Activated gamma-delta T cell treated with anti-CD3 and anti-CD28 coated beads, Interleukin-2, amount 50 U/mL, for 16 hours (primary cell): ENCODE measurements at regions not wholly inside any gene's neighbourhood (a gene's known extent, or its start where the extent isn't known, plus 50 kb on each side); places are given as distances from the start of the nearest gene placed in this dataset.
"Not testable (repeated sequence)": the region's sequence is repeated elsewhere in the genome, so short reads cannot be mapped to it uniquely, and the experiment has no call there.

Experiments used
- DNase-seq: peaks from one replicate; pipeline ENCODE4 v3.0.0-alpha.2; 2020; ENCODE audit warnings: low read depth

DNA sequence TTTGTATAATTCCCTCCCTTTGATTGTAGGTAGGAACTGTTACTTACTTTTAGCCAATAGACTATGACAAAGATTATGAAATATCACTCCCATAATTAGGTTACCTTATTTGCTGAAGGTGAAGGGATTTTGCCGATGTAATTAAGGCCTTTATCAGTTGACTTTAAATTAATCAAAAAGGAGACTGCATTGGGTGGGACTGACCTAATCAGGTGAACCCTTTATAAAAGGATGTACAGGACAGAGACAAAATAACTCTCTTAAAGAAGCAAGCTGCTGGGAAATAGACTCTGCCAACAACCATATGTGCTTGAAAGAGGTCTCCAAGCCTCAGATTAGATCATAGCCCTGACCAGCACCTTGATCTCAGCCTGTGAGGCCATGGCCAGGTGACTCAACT is 167.6 kb downstream of the SOX3 start:
- no peak for DNase-seq

- DNase-seq = no peak
Measured at GRCh38 chrX:140318296-140318695, 186.6 kb downstream of the SOX3 start.

- DNase-seq = no peak
Measured at GRCh38 chrX:140317462-140317861, 187.4 kb downstream of the SOX3 start.

DNA sequence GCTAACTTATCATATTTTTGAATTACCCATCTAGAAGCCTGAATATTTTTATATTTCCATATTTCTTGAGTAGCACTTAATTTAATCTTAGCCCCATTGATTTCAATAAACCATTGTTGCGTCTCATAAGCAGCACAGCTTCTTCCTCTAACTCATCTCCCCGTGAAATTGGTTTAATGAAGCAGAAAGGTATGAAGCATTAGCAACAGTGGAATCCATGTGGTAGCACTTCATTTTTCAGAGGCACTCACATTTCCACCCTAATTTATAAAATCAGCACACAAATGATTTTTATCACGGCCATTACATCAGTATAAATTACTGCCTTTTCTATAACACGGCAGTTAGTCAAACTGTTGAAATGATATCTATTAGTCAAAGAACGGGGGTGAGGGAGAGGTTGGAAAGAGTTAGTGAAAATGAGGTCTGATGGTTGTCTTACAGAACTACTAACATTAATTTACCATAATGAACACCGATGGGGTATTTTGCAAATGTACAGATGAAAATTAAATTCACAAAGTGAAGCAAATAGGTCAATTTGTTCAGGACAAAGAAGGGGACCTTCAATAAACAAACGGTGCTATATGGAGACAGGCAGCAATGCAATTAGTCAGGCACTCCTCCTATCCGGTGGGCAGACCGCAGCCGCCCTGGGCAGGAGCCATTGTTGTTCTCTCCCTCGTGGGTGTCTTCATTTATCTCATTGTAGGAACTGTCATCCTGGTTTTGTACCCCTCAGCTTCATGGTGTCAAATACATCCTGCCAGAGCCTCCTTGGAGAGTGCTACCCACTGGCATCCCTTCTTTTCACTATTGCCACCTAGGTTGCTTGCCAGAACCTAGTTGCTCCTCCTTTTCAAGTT is 205.7 kb downstream of the SOX3 start:
- DNase-seq = no peak

DNA sequence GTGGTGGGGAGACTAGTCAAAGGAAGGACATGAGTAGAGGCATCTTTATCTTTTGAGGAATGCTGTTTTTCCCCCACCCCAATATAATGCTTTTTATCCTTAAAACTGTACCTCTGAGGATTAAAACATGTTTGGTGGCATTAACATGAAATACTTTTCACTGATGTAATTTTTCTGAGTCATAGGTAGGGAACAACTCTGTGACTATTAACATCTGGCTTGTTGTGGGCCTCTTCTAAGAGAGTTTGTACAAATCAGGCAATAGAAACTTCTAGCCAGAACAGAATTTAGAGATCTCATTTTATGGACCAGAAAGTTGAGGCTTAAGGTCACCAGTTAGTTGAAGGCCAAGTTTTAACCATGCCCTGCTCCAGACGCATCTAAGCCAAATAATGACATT is 207.6 kb downstream of the SOX3 start:
- no peak for DNase-seq

GRCh38 chrX:140292961-140293360 is 211.9 kb downstream of the SOX3 start:
- DNase-seq = no peak

DNA sequence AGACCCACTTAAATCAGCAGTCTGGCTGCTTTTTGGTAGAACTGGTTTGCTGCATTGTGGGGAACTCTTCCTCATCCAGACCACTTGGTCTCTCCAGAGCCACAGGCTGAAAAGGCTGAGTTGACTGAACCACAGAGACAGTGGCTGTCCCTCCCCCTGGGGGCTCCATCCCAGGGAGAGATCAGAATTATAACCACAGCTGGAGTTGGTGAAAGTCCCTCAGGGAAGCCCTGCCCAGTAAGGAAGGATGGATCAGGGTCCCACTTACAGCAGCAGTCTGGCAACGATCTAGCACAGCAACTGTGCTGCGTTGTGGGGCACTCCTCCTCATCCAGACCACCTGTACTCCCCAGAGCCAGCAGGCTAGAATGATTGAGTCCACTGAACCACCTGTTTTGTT is 212.7 kb downstream of the SOX3 start:
- DNase-seq = no peak

DNA sequence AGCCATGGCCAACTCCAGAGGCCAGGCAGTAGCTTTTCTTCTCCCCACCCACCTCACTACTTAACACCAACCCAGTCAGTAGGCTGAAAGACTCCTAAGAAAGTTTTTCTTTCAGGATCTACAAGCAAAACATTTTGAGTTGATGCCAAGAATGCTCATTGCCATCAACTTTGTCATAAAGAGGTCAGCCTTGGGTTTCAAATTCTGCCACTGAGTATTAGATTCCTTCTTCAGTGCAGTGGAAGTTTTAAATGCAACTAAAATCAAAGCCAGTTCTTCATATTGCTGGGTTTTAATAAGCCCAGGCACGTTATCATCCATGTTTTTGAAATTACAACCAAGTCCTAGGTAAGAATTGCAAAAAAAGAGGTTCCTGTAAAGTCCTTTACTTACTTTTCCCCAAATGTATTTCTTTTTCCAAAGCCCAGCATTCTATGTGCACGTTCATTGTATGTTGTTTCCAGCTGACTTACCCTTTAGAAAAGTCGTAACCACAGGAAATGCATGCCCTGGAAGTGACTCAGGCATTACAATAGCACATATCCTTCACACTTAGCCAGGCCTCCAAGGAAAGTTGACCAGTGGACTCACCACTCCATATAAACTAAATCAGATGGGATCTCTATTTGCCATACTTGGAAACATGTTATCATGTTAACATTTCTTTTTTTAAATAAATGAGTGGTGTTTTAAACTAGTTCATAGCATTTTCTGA is 229.9 kb downstream of the SOX3 start:
- no peak for DNase-seq

DNA sequence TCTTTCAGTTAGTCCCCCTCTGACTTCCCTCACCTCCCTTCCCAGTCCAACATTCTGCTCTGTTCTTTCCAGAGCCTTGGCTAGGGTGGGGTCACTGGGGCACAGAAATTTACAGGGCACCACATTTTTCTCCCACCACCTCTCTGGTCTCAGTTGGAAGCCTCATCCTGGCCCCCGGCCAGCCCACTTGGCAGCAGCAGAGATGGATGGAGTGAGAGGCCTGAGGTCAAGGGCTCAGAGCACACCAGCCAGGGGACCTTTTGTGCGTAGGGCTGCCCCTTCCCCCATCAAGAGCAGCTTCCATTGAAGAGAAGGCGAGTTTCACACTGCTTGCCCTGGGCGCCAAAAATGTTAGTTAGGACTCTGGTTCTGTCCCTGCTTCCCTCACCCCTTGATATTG is 230.9 kb downstream of the SOX3 start:
- no peak for DNase-seq

DNA sequence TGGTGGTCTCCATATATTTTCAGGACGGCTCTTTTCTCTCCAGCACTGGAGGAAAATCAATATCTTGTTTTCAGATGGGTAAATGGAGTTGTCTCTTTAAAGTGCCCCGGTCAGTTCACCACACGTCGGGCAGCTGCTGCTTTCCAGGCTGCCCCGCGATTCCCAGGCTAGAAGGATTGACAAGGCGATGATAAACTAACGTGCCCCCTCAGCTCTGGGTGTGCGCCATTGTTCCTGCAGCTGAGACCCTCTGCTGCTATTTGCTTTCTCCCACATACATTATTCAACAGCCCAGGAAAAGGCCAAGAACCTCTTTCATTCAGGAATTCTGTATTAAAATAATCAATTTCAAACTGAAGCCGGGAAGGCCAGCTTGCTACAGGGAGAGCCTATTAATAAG is 254.5 kb downstream of the SOX3 start:
- DNase-seq = no peak

DNA sequence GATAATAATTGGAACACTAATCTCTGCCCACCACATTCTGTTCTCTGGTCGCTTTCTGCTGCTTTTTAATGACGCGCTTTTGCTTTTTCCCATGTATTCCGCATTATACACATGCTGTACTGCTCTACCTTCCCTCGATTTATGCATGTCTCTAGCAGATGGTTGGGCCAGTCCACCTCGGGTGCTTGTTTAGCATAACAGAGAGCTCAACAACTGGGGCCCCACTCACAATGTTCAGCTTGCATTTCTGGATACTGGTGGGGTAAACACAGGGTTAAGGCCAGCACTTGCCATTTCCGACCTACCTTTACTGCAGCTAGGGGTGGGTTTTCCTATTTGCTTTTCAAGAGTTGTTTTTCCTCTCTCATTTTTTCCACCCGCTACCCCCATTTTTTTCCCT is 255.8 kb downstream of the SOX3 start:
- no peak for DNase-seq

GRCh38 chrX:140229191-140229590 is 263.9 kb upstream of the CXorf66 start:
- DNase-seq = no peak

GRCh38 chrX:140226037-140226436 is 260.7 kb upstream of the CXorf66 start:
- DNase-seq = not testable (repeated sequence)

DNA sequence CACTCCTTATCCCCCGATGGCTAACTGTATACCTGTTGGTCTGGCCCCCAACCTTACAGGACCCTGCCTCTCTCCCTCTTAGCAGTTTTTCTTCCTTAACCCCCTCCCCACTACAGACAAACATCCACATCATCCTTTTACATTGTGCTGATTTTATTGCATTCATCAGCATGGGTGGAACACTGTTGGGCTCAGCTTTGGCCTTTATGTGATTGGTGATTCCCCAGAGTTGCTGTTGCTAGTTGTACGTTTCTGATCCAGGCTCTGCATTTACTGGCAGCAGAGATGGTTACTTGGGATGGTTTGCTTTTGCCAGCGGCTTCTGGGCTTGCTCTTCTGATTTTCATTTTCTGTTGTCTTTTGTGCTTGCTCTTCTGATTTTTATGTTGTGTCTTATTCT is 250.6 kb upstream of the CXorf66 start:
- not testable (repeated sequence) for DNase-seq

GRCh38 chrX:140214518-140214917 is 249.2 kb upstream of the CXorf66 start:
- DNase-seq = not testable (repeated sequence)

GRCh38 chrX:140206657-140207056 is 241.3 kb upstream of the CXorf66 start:
- DNase-seq = no peak

DNA sequence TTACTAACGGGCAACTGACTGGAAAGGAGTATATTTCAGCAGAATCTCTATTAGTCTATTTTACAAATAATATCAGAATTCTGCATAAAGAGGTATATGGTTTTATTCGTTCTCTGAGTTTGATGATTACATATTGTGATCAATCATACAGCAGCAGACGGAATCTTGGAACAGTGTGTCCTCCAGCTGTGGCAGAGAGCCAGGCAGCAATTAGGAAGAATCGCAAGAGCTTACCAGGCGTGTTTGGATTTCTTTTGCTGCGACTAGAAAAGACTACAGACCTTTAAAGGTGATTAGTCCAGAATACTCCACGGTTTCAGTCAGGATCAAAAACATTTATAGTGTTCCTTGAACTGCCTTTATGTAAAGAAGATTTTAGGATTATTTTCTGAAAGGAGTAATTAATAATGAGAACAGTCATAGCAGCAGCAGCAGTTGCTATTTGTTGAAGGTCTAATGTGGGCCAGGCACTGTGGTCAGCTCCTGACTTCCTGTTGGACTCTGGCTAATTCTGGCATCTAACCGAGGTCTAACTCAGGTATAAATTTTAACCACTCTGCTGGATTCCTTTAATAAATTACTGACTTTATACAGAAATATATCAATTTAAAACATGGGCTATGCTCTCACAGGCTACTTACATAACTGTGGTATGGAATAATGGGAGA is 225.3 kb upstream of the CXorf66 start:
- DNase-seq = no peak

- DNase-seq = no peak
Measured at GRCh38 chrX:140180585-140180984, 215.3 kb upstream of the CXorf66 start.

DNA sequence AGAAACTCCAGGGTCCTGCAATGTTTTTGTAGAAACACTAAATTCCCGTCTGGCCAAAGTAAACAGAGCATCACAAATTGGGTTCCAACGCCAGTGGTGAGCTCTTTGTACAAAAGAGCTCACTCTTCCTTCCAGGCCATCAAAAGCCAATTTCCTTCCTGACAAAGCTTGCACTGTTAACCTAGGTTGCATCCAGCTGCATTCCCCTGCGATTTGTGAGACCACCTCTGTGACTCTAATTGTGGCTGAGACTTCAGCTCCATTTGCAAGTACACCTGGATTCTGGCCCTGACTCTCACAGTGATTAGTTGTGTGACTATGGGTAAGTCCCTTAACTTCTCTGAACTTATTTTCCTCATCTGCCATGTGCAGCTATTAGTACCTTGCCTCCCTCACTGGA is 212.5 kb upstream of the CXorf66 start:
- no peak for DNase-seq

DNA sequence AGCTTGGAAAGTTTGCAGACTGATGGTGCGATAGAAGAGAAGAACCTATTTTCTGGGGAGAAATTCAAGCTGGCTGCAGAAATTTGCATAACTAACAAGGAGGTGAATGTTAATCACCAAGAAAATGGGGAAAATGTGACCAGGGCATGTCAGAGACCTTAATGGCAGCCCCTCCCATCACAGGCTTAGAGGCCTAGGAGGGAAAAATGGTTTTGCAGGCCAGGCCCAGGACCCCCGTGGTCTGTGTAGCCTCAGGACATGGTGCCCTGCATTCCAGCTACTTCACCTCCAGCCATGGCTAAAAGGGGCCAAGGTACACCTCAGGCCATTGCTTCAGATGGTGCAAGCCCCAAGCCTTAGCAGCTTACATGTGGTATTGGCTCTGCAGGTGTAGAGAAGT is 207.1 kb upstream of the CXorf66 start:
- DNase-seq = no peak

DNA sequence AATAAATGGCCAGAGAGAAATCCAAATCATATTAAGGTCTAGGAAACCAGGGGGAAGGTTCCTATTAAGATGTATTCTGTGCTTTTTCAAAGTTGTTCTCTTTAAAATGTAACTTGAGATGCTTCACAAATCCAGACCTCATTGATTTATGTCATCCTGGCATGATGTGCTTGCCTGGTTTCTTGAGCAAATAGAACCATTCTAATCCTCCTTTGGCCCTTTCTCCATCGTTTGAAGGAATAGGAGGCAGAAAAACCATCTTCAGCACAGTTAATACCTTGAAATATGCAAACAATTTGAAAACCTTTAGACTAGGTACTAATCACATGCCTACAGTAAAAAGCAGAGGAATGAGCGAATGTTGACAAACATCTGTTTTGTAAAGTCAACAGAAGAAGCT is 202.2 kb upstream of the CXorf66 start:
- no peak for DNase-seq

- DNase-seq = no peak
Measured at GRCh38 chrX:140165849-140166248, 200.5 kb upstream of the CXorf66 start.

DNA sequence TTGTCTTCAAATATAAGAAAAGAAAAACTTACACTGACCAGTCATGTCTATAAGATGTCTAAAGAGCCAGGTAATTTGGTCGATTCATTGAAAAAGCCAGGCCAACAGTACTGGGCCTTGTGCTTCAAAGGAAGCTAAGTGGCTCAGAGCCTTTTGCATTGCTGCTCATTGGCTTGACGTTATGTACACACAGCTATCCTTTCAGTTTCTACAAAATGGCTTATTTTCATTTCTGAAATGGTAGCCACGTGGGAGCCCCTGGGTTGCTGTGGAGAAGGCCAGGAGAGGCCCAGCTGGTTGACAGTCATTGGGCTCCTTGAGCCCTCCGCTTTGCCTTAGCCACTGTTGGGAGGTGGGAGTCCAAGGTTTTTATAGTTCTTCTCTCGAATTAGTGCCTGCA is 199.1 kb upstream of the CXorf66 start:
- no peak for DNase-seq
